Kidney capillary endothelial cell (primary cell): ENCODE measurements at regions not wholly inside any gene's neighbourhood (a gene's known extent, or its start where the extent isn't known, plus 50 kb on each side); places are given as distances from the start of the nearest gene placed in this dataset.

Experiments
- DNase-seq: peaks from one replicate; pipeline ENCODE4 v3.0.0-alpha.2; 2018; ENCODE audit warnings: low spot score

DNA sequence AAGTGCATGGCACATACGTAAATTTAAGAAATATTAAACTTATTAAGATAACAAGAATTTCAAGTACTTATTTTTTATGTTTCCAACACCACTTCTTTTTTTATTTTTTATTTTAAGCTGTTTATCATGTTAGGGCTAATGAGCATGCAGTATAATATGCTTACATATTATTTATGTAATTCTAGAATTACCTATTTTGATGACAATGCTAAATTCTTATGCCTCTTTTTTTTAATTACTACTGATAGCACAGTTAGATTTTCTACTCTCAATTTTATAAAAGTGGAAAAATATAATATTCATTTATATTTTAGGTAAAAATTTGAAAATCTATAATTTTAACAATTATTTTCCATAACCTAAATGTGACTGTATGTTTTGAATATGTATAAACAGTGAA is 713.0 kb downstream of the MRPL39 start:
- DNase-seq = no peak

DNA sequence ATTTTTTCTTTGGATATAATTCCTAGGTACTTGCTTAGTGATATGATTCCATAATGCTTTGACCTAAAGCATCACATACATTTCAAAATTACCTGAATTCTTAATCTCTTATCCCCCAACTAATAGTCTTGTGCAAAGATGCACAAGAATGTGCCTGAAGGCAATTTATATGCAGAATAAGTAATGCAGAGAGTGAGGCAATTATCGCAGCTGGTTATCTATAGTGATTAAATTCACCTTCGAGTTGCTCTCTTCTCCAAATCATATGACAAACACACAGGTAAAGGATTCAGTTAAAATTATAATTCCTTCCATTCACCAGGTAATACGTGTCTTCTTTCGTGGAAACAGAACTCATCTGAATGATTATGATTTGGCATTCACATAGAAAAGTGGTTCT is 717.3 kb downstream of the MRPL39 start:
- DNase-seq = no peak

DNA sequence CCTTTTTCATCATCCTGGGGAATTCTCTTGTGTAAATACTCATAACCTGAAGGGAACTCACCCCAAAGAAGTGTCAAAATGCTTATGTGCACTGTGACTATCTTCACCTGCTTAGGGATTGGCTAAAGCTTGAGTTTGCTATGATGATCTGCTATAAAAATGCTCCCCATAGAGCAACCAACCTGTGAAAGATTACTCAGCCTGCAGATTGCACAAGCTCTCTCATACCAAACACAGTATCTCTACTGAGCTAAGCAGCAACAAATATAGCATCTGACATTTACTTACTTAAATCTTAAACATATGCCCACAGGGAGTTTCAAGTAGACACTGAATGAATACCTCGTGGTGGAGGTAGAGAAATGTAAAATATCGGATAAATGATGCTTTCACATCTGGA is 725.8 kb downstream of the MRPL39 start:
- DNase-seq = no peak

DNA sequence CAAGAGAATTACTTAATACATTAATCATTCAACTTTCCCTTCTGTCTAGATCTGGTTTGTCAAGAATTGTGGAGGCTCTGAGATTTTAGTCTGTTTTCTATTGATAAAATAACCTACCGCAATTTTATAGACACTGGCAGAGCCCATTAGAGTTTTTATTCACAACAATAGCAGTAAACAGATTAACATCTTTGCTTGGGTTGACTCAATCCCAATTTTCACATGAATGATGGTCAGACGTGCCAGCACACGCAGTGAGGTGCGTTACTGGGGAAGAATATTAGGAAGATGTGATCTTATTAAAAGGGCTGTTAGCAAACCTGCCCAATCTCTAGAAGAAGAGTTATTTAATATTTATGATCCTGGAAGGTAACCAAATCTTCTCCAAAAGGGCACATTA is 736.6 kb downstream of the MRPL39 start:
- no peak for DNase-seq

DNA sequence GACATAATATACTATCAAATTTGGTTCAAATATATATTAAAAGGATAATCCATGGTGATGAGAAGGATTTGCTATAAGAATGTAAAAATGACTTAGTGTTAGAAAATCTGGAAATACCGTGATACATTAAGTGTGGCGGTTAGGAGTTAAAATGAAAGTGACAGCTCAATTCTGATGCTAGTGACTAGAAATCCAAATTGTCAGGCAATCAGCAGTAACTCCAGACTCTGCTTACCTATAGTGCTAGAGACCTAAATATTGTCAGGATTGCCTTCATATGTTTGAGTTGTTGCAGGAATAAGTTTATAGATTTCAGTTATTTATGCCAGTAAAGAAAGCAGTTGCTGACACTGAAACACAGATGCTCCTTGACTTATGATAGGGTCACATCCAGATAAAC is 737.4 kb downstream of the MRPL39 start:
- DNase-seq = no peak

DNA sequence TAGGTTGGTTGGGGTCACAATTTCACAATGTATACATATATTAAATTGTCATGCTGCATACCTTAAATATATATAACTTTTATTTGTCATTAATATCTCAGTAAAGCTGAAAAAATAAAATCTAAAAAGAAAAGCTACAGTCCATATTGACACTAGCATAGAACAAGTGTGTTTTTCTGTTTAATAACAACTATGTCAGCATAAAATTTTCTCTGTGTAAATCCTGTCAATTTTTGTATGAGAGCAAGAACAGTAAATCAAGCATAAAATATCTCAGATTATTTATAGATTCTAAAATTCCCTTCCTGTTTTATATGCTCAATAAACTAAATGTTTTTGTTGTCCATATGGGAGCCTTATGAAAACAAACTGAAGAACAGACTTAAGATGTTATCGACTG is 739.2 kb downstream of the MRPL39 start:
- no peak for DNase-seq

DNA sequence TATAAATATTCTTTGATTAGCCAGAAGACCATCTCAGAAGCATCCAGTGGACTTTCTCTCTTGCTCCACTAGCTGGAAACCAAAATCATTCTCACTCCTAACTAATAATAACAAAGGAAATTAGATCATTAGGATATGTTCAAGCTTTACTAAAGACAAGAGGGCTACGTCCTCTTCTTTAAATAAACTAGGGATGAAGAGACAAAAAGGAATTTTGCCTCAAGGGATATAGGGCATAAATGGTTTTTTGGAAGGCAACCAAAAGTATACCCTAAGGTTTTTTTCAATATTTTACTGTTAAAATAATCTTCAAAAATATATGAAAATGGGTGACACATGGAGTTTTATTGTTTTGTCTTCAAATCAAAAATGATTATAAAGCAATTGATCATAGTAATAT is 745.8 kb downstream of the MRPL39 start:
- no peak for DNase-seq

DNA sequence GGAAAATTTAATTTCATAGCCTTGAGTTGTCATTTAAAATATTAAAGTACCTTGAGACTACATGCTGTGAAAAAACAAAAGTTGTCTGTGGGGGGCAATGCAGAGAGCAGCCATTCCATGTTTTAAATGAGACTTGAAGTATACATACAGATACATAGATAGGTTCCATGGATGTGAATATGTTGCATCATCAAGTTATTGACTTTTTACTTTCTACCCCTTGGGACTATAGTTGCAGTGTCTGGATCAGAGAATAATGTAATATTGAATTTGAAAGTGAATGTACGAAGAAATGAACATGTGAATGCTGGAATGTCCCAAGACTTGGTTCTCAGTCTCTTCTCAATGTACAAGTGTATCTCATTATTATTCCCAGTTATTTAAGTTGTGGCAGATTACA is 751.0 kb downstream of the MRPL39 start:
- no peak for DNase-seq

DNA sequence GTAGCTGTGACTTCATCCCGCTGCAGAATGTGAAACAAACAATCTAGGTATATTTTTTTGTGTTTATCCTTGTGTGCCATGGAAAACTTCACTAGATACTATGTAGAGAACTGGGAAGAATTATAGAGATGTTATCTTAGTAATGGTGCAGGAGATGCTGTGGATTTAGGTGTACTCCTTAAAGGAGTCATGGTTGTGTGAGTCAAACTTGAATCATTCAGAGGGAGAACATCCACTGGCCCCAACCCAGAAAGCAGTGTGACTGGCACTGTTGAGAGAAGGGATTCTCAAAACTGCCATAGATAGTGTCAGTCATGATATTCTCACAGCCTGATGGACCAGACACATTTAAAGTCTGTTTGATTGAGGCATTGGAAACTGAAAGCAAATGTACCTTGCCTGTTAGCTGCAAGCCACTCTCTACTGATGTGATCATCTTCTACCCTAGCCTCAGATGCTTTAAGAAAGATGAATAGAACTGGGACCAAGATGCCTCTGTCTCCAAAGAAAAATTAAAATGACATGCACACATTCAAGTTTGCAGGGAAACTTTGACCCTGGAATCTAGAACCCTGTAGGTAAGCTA is 754.6 kb downstream of the MRPL39 start:
- DNase-seq = no peak

DNA sequence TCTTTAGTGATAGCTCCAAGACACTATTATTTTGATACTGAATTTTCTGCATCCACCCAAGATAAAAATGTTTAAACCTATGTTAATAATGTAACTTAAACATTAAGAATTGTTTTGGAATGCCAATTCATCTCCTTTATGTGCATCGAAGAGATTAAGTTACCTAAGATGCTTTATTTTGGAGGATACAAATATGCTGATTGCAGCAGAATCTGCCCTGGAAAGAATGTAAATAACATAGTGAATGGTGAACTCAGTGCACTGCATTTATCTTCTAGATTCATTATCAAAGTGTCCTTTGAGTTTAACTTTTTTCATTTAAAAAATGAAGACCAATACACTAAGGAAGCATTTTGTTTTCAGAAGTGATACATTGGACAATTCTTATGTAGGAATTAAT is 757.2 kb downstream of the MRPL39 start:
- DNase-seq = no peak

DNA sequence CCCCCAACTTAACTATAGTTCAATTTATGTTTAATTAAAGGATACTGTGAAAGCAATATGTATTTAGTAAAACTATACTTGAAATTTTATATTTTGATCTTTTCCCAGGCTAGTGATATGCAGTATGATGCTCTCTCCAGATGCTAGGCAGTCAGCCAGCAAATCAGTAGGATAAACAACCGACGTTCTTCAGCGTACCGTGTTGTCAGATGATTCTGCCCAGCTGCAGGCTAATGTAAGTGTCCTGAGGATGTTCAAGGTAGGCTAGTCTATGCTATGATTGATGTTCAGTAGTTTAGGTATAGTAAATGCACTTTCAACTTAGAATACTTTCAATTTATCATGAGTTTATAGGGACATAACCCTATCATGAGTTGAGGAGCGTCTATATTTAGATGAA is 762.6 kb downstream of the MRPL39 start:
- DNase-seq = no peak

DNA sequence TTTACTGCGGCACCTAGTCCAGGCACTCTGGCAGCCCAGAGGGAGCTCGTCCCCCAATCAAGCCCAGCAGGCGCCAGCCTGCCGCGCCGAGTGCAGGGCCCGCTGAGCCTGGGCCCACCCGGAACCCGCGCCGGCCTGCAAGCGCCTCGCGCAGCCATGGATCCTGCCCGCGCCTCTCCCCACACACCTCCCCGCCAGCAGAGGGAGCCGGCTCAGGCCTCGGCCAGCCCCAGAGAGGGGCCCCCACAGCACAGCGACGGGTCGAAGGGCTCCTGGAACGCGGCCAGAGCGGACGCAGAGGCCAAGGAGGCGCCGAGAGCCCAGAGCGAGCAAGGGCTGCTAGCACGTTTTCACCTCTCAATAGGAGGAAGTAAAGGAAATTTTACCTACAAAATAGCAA is 767.0 kb downstream of the MRPL39 start:
- DNase-seq = no peak

DNA sequence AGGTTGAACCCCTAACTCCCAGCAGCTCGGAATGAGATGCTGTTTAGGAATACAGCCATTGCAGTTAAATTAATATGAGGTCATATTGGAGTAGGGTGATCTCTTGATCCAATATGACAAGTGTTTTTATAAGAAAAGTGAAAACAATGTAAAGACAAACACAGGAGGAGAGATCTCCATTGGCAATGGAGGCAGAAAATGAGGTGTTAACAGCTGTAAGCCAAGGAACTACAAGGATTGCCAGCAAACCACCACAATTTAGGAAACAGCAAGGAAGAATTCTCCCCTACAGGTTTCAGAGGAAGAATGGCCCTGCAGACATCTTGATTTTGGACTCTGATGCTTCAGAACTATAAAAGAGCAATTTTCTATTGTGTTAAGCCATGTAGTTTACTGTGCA is 774.3 kb downstream of the MRPL39 start:
- no peak for DNase-seq

DNA sequence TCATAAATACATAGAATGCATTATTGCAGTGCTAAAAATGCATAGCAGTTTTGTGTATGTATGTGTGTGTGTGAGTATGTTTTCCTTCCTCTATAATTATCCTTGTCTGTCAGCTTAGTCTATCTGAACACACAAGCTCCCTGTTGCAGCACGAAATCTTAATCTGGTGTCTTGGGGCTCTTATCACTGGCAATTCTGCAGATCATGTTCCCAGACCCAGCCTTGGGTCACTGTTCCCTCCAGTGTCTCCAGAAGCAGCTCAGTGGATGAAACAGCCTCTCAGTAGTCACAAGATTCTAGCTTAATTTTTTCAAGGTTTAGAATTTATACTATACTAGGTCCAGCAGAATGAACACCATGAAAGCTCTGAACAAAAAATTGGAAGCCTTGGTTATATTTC is 777.9 kb downstream of the MRPL39 start:
- no peak for DNase-seq

DNA sequence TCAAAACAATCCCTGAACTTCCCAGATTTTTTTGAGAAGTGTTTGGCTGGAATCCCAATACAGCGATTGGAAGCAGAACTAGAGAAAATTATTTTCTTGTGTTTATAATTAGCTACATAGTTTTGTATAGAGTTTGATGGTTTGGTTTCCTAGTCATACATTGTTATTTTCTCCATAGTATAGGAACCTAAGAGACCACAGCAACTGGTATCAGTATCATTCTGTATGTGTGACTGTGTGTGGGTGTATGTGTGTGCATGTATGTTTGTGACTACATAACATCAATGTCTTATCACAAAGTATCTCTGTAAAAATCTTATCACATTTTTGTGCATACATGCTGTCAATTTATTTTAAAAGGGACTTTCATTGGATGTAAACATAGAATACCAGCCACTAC is 780.5 kb downstream of the MRPL39 start:
- no peak for DNase-seq

DNA sequence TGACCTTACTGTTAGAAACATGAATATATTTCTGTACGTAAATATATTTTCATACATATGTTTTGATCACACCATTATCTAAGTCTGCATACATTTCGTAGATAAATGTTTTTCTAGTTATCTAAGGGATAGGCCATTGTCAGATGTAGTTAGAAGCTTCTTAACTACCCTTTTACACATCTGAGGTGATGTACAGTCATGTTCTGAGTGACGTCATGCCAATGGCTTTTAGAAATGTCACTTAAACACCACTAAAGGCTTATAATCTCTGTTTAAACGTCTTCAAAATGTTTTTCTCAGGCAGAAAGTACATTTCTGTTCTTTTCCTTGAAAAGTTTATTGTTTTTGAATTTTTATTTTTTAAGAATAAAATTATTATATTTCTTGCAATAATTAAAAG is 781.9 kb downstream of the MRPL39 start:
- DNase-seq = no peak

DNA sequence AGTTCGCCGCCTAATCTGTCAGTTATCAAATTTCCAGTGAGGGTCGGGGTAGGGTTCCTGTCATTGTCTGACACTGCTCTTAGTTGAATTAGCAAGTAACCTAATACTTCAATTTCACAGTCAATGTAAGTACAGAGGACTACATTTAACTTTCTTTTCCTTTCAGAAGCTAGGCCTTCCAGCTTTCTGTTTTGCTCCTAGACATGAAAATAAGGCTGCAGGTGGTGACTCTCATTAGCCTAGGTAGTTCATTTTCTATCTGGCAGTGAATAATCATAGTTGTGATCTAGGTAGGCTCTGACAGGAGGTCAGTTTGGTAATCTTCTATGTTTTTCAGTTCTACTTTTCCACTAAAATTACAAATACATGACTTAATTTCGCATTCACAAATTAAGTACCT is 783.1 kb downstream of the MRPL39 start:
- DNase-seq = no peak

DNA sequence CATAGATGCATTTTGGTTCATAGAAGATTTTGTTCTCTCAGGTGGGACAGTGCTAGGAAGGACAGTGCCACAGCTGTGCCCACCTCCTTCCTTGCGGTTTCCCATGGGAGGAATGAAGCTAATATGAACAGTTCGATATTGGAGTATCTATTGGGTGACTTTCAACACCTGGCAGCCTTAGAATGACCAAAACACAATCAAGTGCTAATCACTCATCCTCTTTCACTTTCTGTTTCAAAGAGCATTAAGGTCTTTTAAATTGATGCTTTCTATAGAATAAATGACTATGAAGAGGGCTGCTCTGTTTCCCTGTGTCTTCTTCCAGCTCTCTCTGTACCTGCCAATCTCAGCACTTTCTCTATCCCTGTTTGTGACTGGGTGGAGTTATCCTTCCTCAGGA is 784.0 kb downstream of the MRPL39 start:
- no peak for DNase-seq

DNA sequence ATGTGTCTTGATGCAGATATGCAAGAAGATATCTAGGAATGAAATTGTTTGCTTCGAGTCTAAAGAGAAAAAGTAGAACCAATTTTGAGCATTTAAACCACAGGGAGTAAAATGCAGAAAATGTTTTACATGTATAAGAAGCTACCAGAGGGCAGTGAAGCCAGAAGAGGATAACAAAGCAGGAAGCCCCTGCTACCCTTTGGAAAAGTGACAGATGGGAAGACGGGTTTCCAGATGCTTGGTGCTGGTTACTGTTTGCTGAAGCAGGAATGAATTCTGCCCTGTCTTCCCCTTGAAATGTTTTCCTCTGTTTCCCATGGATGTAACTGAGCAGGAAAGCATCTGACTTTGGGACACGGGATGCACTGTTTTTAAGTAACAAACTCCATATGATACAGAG is 822.2 kb downstream of the MRPL39 start:
- no peak for DNase-seq

DNA sequence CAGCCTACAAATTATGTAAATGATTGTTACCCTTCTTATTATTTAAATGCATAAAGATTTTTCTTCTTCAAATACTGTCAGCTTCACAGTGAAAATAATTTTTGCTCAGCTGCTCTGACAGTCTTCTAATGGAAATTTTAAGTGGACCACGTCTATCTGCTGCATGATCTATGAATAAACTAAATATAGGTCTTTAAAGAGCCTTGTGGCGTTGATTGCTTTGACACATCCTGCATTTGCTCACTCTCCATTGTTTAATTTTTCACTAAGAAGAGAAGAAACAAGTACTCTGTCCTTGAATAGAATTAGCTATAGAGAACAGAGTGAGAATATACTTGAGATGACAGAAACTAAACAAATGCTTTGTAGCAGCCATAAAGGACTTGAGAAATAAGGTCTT is 826.1 kb downstream of the MRPL39 start:
- no peak for DNase-seq

DNA sequence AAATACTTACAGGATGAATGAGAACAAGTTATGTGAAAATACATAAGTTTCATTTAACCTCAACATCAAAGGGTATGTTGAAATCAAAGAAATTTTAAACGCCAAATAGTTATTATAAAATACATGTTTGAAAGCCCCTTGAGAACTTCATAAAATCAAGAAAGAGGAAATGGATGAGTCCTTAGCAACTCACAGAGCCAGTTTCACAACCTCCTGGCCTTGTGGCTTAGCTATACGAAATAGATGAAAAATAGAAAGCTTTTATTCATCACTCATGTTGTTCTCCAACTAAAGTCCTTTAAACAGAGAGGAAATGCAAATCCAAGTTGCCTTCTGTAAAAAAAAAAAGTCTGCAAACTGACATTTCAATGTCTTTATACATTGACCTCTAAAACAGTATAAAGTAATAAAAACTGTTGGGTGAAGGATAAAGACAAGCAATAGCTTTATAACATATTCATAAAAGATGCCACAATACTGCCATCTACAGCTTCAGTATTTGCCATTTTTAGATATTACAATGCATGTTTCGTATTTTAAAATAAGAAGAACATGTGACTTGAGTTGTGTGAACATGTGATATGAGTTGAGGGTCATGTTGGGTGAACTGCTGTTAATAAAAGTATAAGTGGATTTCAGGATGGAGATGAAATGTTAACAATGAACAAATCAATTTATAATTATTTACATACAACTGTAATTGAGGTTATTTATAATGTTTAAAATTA is 847.8 kb downstream of the MRPL39 start:
- no peak for DNase-seq

DNA sequence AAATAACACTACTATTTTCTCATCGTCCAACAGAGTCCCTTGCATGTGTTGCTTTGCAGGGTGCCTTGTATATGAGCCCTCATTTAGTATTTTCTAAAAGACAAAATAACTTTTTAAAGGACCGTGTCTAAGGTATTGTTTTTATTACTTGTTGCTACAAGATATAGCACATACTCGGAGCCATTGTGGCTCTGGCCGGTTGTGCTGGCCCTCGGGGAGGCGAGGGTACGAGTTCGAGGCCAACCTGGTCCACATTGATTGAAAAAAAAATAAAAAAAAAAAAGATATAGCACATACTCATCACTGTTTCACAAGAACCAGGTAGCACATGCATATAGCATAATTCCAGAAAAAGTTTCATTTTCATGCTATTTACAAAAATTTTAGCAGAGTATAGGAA is 869.2 kb downstream of the MRPL39 start:
- no peak for DNase-seq

DNA sequence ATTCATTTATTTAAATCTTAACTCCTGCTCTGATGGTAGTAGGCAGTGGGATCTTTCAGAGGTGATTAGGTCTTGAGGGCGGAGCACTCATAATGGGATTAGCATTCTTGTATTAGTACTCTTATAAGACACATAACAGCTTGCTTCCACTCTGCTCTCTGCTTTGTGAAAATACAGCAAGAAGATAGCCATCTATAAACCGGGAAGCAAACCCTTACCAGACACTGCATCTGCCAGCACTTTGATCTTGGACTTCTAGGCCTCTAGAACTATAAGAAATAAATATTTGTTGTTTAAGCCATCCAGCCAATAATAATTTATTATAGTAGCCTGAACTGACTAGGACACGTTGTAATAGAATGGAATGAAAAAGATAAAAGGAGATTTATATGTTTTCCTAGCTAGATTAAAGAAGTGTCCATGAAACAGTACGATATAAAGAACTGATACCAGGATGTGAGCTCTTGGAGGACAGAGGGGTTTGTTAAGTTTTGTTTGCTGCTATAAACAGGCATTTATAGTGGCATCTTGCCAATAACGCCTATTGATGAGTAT is 869.9 kb downstream of the MRPL39 start:
- no peak for DNase-seq

DNA sequence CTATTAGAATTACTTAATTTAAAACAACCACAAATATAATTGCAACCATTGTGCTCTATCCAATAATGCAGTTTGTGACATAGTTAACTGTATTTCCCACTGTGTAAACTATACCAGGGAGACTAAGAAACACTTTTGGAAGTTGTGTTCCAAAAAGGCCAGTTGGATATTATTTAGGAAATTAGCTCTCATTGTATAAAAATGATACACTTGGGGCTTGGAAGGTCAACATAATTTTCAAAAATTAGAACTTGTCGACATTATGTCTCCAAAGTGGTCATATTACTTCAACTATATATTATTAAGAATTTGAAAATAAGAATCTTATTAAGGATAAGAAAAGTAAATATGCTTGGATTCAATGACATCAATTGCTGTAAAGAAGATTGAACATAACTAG is 876.6 kb downstream of the MRPL39 start:
- DNase-seq = no peak
